SU-DHL-6 (cell line): ENCODE measurements at regions not wholly inside any gene's neighbourhood (a gene's known extent, or its start where the extent isn't known, plus 50 kb on each side); places are given as distances from the start of the nearest gene placed in this dataset.

Experiments used
- EZH2phosphoT487 ChIP-seq: fragments of 200-600 bp; sonication (generic), shearing (Covaris generic); conservative IDR thresholded peaks from 2 replicates; pipeline ENCODE4 v1.6.1; 2018; ENCODE audit warnings: mild to moderate bottlenecking, antibody characterized with exemption, low read length, moderate library complexity, mixed read lengths
- TF ChIP-seq, protein P1 (sequence below): fragments of 200-600 bp; sonication (generic); IDR thresholded peaks from one replicate; pipeline ENCODE4 v1.5.1; 2017; ENCODE audit warnings: antibody characterized with exemption, mild to moderate bottlenecking, low read length, moderate library complexity; ENCODE audit not compliant: insufficient read depth, poor library complexity, severe bottlenecking

DNA sequence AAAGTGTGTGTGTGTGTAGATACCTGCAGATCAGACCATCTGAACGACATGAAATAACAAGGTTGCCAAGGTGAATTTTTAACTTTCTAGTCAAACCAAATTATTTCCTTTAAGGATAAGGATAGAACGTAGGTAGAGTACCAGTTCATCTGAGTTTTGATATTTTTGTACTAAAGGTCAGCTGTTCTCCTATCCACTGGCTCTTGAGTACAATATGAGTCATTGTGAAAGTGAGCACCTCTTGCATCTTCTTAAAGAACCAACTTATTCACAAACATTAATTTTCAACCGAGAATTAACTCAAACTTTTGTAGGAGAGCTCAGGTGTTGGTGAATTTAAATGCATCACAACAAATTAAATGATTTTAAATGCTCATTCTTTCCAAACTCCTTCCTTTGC, 71.5 kb downstream of the IFI44 start:
- TF ChIP-seq, protein P1, sequence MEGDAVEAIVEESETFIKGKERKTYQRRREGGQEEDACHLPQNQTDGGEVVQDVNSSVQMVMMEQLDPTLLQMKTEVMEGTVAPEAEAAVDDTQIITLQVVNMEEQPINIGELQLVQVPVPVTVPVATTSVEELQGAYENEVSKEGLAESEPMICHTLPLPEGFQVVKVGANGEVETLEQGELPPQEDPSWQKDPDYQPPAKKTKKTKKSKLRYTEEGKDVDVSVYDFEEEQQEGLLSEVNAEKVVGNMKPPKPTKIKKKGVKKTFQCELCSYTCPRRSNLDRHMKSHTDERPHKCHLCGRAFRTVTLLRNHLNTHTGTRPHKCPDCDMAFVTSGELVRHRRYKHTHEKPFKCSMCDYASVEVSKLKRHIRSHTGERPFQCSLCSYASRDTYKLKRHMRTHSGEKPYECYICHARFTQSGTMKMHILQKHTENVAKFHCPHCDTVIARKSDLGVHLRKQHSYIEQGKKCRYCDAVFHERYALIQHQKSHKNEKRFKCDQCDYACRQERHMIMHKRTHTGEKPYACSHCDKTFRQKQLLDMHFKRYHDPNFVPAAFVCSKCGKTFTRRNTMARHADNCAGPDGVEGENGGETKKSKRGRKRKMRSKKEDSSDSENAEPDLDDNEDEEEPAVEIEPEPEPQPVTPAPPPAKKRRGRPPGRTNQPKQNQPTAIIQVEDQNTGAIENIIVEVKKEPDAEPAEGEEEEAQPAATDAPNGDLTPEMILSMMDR = no peak
- no peak for TF ChIP-seq EZH2phosphoT487
